ENCODE measurements at regions not wholly inside any gene's neighbourhood (a gene's known extent, or its start where the extent isn't known, plus 50 kb on each side); places are given as distances from the start of the nearest gene placed in this dataset.

- no peak for TF ChIP-seq CTCF (conservative IDR thresholded peaks at IDR 0.05; ENCODE audit: low read depth, low read length)
- no peak for TF ChIP-seq POLR2A (IDR thresholded peaks at IDR 0.05; ENCODE audit: low read depth, low read length)
- TF ChIP-seq RAD21 (IDR thresholded peaks at IDR 0.05; ENCODE audit: low read length): no peak
- no peak for TF ChIP-seq MXI1 (IDR thresholded peaks at IDR 0.05; ENCODE audit: borderline replicate concordance, low read depth, low read length)
- TF ChIP-seq USF2 (IDR thresholded peaks at IDR 0.05; ENCODE audit: low read depth, low read length): no peak
- TF ChIP-seq ELK1 (IDR thresholded peaks at IDR 0.05; ENCODE audit: borderline replicate concordance, low read depth, low read length): no peak
- no peak for TF ChIP-seq SMC3 (IDR thresholded peaks at IDR 0.05; ENCODE audit: low read depth, low read length)
Measured at GRCh38 chr21:24197132-24197643, 1410.1 kb downstream of the MRPL39 start.

Measured in IMR-90 (cell line).